ENCODE measurements at regions not wholly inside any gene's neighbourhood (a gene's known extent, or its start where the extent isn't known, plus 50 kb on each side); places are given as distances from the start of the nearest gene placed in this dataset.

DNA sequence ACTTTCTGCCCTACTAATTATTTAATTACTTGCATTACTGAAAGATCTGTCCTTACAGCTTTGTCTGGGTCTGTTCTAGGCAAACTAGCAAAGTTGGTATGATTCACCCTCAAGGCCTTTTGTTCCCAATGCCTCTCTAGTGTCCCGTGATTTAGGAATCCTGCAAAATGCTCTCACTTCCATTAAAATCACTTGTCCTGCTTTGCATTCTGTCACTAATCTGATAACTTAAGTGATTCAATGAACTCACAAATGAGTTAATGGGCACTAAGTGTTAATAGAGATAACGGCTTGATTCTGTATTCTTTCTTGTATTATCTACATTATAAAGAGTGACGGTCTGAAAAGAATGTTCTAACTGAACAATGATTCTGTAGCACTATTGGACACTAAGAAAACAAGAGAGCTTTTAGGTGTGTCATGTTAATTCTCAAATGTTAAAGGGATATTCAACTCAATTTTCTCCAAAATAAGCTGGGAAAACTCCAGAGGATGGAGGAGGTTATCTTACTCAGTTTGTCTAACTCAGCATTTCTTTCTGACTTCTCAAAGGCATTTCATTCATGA is 697.3 kb downstream of the CETN3 start:
- DNase-seq (ENCODE audit: low read depth), result no peak
- H3K4me3 ChIP-seq (ENCODE audit: low read length), result no peak overlapping the region
- TF ChIP-seq, protein P1, sequence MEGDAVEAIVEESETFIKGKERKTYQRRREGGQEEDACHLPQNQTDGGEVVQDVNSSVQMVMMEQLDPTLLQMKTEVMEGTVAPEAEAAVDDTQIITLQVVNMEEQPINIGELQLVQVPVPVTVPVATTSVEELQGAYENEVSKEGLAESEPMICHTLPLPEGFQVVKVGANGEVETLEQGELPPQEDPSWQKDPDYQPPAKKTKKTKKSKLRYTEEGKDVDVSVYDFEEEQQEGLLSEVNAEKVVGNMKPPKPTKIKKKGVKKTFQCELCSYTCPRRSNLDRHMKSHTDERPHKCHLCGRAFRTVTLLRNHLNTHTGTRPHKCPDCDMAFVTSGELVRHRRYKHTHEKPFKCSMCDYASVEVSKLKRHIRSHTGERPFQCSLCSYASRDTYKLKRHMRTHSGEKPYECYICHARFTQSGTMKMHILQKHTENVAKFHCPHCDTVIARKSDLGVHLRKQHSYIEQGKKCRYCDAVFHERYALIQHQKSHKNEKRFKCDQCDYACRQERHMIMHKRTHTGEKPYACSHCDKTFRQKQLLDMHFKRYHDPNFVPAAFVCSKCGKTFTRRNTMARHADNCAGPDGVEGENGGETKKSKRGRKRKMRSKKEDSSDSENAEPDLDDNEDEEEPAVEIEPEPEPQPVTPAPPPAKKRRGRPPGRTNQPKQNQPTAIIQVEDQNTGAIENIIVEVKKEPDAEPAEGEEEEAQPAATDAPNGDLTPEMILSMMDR (IDR thresholded peaks at IDR 0.05; ENCODE audit: insufficient read depth, low read depth, low read length, missing control alignments), result no peak

DNA sequence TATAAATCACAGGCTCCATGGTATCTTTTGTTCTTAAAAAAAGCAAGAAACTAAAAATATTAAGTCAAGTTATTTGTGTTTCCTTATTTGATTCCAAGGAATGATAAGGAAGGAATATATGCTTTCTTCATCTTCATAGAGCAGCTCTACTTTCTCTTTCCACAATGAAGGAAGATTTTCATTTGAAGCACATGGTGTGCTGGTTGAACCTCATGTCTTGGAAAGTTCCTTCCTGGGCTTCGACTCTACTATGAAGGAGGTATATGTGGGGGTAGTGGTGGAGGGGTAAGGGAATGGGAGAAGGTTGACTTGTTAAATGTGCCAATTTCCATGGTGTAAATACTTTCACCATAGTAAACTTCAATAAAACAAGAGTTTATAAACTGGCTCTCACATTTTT is 698.0 kb downstream of the CETN3 start:
- TF ChIP-seq, protein P1 (IDR thresholded peaks at IDR 0.05; ENCODE audit: insufficient read depth, low read depth, low read length, missing control alignments), result no peak
- no peak for DNase-seq (ENCODE audit: low read depth)
- no peak overlapping the region for H3K4me3 ChIP-seq (ENCODE audit: low read length)

GRCh38 chr5:89710006-89710405 is 699.5 kb downstream of the CETN3 start:
- TF ChIP-seq, protein P1 (IDR thresholded peaks at IDR 0.05; ENCODE audit: insufficient read depth, low read depth, low read length, missing control alignments), result no peak
- no peak overlapping the region for H3K4me3 ChIP-seq (ENCODE audit: low read length)
- no peak for DNase-seq (ENCODE audit: low read depth)

- H3K4me3 ChIP-seq (ENCODE audit: low read length), result no peak overlapping the region
- no peak for DNase-seq (ENCODE audit: low read depth)
- TF ChIP-seq, protein P1 (IDR thresholded peaks at IDR 0.05; ENCODE audit: insufficient read depth, low read depth, low read length, missing control alignments), result no peak
These were observed 701.7 kb downstream of the CETN3 start for GRCh38 chr5:89707891-89708290.

DNA sequence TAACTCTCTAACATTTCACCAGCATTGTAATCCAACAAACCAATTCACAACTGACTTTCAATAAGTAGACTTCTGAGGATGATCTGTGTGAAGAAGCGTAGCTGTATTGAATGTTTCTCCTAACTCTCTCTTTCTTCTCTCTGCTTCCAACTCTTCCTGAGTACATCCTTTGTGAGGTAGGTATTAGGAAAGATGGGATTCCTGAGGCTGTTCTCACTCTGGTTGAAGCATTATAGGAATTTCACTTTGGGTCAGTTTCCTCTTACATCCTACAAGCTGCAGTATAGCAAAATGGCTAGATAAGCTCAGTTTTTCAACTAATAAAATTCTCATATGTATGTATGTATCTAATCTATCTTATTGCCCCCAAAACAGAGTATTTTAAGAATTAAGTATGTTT is 702.8 kb downstream of the CETN3 start:
- H3K4me3 ChIP-seq (ENCODE audit: low read length), result no peak overlapping the region
- TF ChIP-seq, protein P1 (IDR thresholded peaks at IDR 0.05; ENCODE audit: insufficient read depth, low read depth, low read length, missing control alignments), result no peak
- DNase-seq (ENCODE audit: low read depth), result no peak

GRCh38 chr5:89703817-89704216 is 705.7 kb downstream of the CETN3 start:
- TF ChIP-seq, protein P1 (IDR thresholded peaks at IDR 0.05; ENCODE audit: insufficient read depth, low read depth, low read length, missing control alignments), result no peak
- no peak for DNase-seq (ENCODE audit: low read depth)
- no peak overlapping the region for H3K4me3 ChIP-seq (ENCODE audit: low read length)

DNA sequence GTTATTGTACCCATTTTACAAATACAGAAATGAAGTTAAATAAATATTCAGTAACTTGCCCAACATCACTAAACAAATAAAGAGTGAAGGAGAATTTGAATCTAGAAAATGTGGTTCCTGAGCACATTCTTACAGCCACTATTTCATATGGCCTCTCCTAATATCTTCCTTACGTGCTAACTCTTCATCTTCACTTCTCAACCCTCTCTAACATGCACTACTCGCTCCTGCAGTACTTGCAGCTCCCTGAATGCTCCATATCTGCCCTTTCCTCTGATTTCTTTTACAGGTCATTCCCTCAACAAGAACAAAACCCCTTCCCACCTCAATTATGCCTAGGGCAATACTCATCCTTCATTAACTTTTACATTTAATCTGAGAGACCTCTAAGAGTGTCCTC is 711.5 kb downstream of the CETN3 start:
- DNase-seq (ENCODE audit: low read depth), result no peak

More for the DNA sequence above, 711.5 kb downstream of the CETN3 start:
- TF ChIP-seq, protein P1 (IDR thresholded peaks at IDR 0.05; ENCODE audit: insufficient read depth, low read depth, low read length, missing control alignments), result no peak
- no peak overlapping the region for H3K4me3 ChIP-seq (ENCODE audit: low read length)
